GM23338 (cell line): ENCODE measurements at regions not wholly inside any gene's neighbourhood (a gene's known extent, or its start where the extent isn't known, plus 50 kb on each side); places are given as distances from the start of the nearest gene placed in this dataset.

ENCODE experiments used
- ATAC-seq: fragments of 200-7000 bp; cut with Tn5 transposase; 3 replicates; pipeline ENCODE4 v1.9.1; 2020
- DNase-seq: peaks from one replicate; pipeline ENCODE4 v3.0.0-alpha.2; 2015; ENCODE audit warnings: low spot score
- H2AFZ ChIP-seq: fragments of 200-600 bp; sonication (generic); 2 replicates; pipeline ENCODE4 v1.8.0; 2016; ENCODE audit warnings: antibody characterized with exemption, mild to moderate bottlenecking, moderate library complexity
- H3F3A ChIP-seq: fragments of 200-600 bp; sonication (generic); replicated peaks from 2 replicates; pipeline ENCODE4 v1.8.0; 2017; ENCODE audit warnings: antibody characterized with exemption, mixed run types, low read depth
- H3K27ac ChIP-seq: fragments of 200-600 bp; sonication (generic); 2 replicates; pipeline ENCODE4 v1.6.1; 2016; ENCODE audit warnings: low read depth
- H3K27me3 ChIP-seq: fragments of 200-600 bp; sonication (generic); 2 replicates; pipeline ENCODE4 v1.8.0; 2016; ENCODE audit warnings: mild to moderate bottlenecking, mixed run types, moderate library complexity; ENCODE audit not compliant: insufficient read depth
- H3K36me3 ChIP-seq: fragments of 200-600 bp; sonication (generic); 2 replicates; pipeline ENCODE4 v1.8.0; 2016; ENCODE audit warnings: mild to moderate bottlenecking; ENCODE audit not compliant: insufficient read depth
- H3K4me1 ChIP-seq: fragments of 200-600 bp; sonication (generic); 2 replicates; pipeline ENCODE4 v1.8.0; 2016; ENCODE audit warnings: mild to moderate bottlenecking, moderate library complexity; ENCODE audit not compliant: insufficient read depth
- H3K4me2 ChIP-seq: fragments of 200-600 bp; sonication (generic); 2 replicates; pipeline ENCODE4 v1.7.1; 2017; ENCODE audit warnings: mixed run types
- H3K4me3 ChIP-seq: fragments of 200-600 bp; sonication (generic); 2 replicates; pipeline ENCODE4 v1.6.1; 2016; ENCODE audit warnings: mixed run types
- H3K79me2 ChIP-seq: fragments of 200-600 bp; sonication (generic); replicated peaks from 2 replicates; pipeline ENCODE4 v1.8.0; 2017; ENCODE audit warnings: mild to moderate bottlenecking; ENCODE audit not compliant: insufficient read depth
- H3K9me2 ChIP-seq: fragments of 200-600 bp; sonication (generic); 2 replicates; pipeline ENCODE4 v1.8.0; 2017; ENCODE audit not compliant: insufficient read depth
- H4K20me1 ChIP-seq: fragments of 200-600 bp; sonication (generic); replicated peaks from 2 replicates; pipeline ENCODE4 v1.8.0; 2017; ENCODE audit warnings: mild to moderate bottlenecking; ENCODE audit not compliant: insufficient read depth
- H3K27ac Mint-ChIP-seq: 2 replicates; pipeline ENCODE4 v1.8.0; 2020; ENCODE audit warnings: inconsistent platforms, mild to moderate bottlenecking, moderate library complexity, mixed read lengths
- H3K27me3 Mint-ChIP-seq: 3 replicates; pipeline ENCODE4 v1.8.0; 2022; ENCODE audit warnings: low read depth, mild to moderate bottlenecking, moderate library complexity, mixed read lengths, inconsistent platforms; ENCODE audit not compliant: insufficient read depth, poor library complexity
- H3K36me3 Mint-ChIP-seq: 3 replicates; pipeline ENCODE4 v1.8.0; 2021; ENCODE audit warnings: low read depth, mild to moderate bottlenecking, inconsistent platforms, moderate library complexity, mixed read lengths
- H3K4me1 Mint-ChIP-seq: 3 replicates; pipeline ENCODE4 v1.8.0; 2020; ENCODE audit warnings: mild to moderate bottlenecking, inconsistent platforms, mixed read lengths
- H3K4me3 Mint-ChIP-seq: 3 replicates; pipeline ENCODE4 v1.8.0; 2021; ENCODE audit warnings: moderate library complexity, mild to moderate bottlenecking, inconsistent platforms, mixed read lengths
- H3K9me3 Mint-ChIP-seq: 3 replicates; pipeline ENCODE4 v1.8.0; 2020; ENCODE audit warnings: moderate library complexity, mild to moderate bottlenecking, inconsistent platforms, mixed read lengths
- CREB1 ChIP-seq: fragments of 250-450 bp; sonication (Bioruptor Pico); IDR thresholded peaks from 2 replicates; pipeline ENCODE4 v1.5.0; 2020; ENCODE audit warnings: low read depth, mild to moderate bottlenecking, moderate library complexity
- EZH2 ChIP-seq: fragments of 200-600 bp; sonication (generic); IDR thresholded peaks from one replicate; pipeline ENCODE4 v1.8.0; 2017; ENCODE audit warnings: antibody characterized with exemption, mild to moderate bottlenecking, low read depth; ENCODE audit not compliant: unreplicated experiment
- EZH2phosphoT487 ChIP-seq: fragments of 200-600 bp; sonication (generic); IDR thresholded peaks from one replicate; pipeline ENCODE4 v1.8.1; 2018; ENCODE audit warnings: antibody characterized with exemption; ENCODE audit not compliant: unreplicated experiment
- JUNB ChIP-seq: IDR thresholded peaks from one replicate; pipeline ENCODE4 v1.6.1; 2016; ENCODE audit warnings: antibody characterized with exemption; ENCODE audit not compliant: unreplicated experiment
- NANOG ChIP-seq: IDR thresholded peaks from 2 replicates; pipeline ENCODE4 v1.6.1; 2016; ENCODE audit warnings: antibody characterized with exemption, borderline replicate concordance
- POLR2AphosphoS5 ChIP-seq: IDR thresholded peaks from 2 replicates; pipeline ENCODE4 v1.6.1; 2016; ENCODE audit warnings: antibody characterized with exemption, low read depth
- STAT1 ChIP-seq: IDR thresholded peaks from one replicate; pipeline ENCODE4 v1.6.1; 2016; ENCODE audit warnings: antibody characterized with exemption; ENCODE audit not compliant: unreplicated experiment
- ZNF114 ChIP-seq: fragments of 250-450 bp; sonication (Bioruptor Pico); IDR thresholded peaks from 2 replicates; pipeline ENCODE4 v1.5.0; 2020; ENCODE audit warnings: mild to moderate bottlenecking, moderate library complexity
- ZNF331 ChIP-seq: fragments of 250-450 bp; sonication (Bioruptor Pico); IDR thresholded peaks from 2 replicates; pipeline ENCODE4 v1.5.0; 2020; ENCODE audit warnings: low read depth, mild to moderate bottlenecking, moderate library complexity
- TF ChIP-seq, protein P1 (sequence below): IDR thresholded peaks from 2 replicates; pipeline ENCODE4 v1.6.1; 2016; ENCODE audit warnings: antibody characterized with exemption
- TF ChIP-seq, protein P2 (sequence below): IDR thresholded peaks from one replicate; pipeline ENCODE4 v1.6.1; 2018; ENCODE audit warnings: antibody characterized with exemption; ENCODE audit not compliant: unreplicated experiment
- TF ChIP-seq, protein P3 (sequence below), 2 experiments: fragments of 200-600 bp in 1 of 2; sonication (generic) in 1 of 2; conservative IDR thresholded peaks; 2 replicates each; pipeline versions ENCODE4 v1.5.1 to v1.6.1; 2016 to 2017; ENCODE audit warnings: antibody characterized with exemption in 2 of 2, low read depth in 2 of 2, mild to moderate bottlenecking in 2 of 2, moderate library complexity in 1 of 2
- TF ChIP-seq, protein P4 (sequence below): fragments of 250-450 bp; sonication (Bioruptor Pico); IDR thresholded peaks from 2 replicates; pipeline ENCODE4 v1.5.0; 2020; ENCODE audit warnings: mild to moderate bottlenecking, moderate library complexity

DNA sequence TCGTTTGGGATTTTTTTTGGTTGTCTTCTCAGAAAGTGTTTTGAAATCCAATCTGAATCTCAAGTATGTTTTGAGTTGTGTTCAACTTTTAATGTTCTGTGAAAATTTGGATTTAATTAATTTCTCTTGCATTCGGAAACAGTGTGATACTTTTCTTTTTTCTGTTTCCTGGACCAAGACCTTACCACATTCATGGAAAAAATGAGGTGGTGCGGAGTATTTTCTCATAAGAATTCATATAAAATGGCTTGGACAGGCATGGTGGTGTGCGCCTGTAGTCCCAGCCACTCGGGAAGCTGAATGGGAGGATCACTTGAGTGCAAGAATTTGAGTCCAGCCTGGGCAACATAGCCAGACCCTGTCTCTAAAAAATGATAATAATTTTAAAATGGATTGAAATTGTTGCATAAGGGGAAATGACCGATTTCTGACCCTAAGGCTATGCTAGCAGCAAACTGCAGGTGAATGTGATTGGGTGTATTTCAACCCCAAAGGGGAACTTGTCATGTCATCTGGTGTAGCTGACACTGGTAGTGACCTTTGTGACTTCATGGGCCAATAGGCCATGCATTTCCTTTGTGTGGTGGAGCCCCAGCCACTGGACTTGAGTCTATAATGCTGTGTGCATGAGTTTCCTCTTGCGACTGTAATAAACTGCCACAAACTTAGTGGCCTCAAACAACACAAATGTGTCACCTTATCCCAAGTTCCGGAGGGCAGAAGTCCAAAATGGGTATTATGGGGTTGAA lies 123.5 kb upstream of the RFLNA start:
- H4K20me1 ChIP-seq = no peaks in the 10 kb centered on the region
- no peak overlapping the region for H3K4me3 Mint-ChIP-seq
- H3K4me1 ChIP-seq = no peaks in the 10 kb centered on the region
- no peaks in the 10 kb centered on the region for H3F3A ChIP-seq
- no peak overlapping the region for H2AFZ ChIP-seq
- ATAC-seq = no peak
- H3K4me3 ChIP-seq = no peak overlapping the region
- H3K27ac ChIP-seq = no peak overlapping the region
- H3K27me3 ChIP-seq = no peaks in the 10 kb centered on the region
- peaks cover 13% of the 10 kb centered on the region for H3K36me3 Mint-ChIP-seq
- H3K9me2 ChIP-seq = 0 out of 2 replicates have a peak, but pooled peaks cover 4% of the 10 kb centered on the region
- no peaks in the 10 kb centered on the region for H3K79me2 ChIP-seq
- H3K4me1 Mint-ChIP-seq = peaks cover 4% of the 10 kb centered on the region; the same call in 2 of the 3 replicates
- H3K4me2 ChIP-seq = no peak overlapping the region
- no peak overlapping the region for H3K27ac Mint-ChIP-seq
- H3K9me3 Mint-ChIP-seq = peaks cover 18% of the 10 kb centered on the region
- H3K36me3 ChIP-seq = no peaks in the 10 kb centered on the region
- peaks cover 7% of the 10 kb centered on the region for H3K27me3 Mint-ChIP-seq
- DNase-seq = no peak
- no peak for TF ChIP-seq JUNB
- TF ChIP-seq, protein P1, sequence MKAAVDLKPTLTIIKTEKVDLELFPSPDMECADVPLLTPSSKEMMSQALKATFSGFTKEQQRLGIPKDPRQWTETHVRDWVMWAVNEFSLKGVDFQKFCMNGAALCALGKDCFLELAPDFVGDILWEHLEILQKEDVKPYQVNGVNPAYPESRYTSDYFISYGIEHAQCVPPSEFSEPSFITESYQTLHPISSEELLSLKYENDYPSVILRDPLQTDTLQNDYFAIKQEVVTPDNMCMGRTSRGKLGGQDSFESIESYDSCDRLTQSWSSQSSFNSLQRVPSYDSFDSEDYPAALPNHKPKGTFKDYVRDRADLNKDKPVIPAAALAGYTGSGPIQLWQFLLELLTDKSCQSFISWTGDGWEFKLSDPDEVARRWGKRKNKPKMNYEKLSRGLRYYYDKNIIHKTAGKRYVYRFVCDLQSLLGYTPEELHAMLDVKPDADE = no peak
- TF ChIP-seq, protein P2, sequence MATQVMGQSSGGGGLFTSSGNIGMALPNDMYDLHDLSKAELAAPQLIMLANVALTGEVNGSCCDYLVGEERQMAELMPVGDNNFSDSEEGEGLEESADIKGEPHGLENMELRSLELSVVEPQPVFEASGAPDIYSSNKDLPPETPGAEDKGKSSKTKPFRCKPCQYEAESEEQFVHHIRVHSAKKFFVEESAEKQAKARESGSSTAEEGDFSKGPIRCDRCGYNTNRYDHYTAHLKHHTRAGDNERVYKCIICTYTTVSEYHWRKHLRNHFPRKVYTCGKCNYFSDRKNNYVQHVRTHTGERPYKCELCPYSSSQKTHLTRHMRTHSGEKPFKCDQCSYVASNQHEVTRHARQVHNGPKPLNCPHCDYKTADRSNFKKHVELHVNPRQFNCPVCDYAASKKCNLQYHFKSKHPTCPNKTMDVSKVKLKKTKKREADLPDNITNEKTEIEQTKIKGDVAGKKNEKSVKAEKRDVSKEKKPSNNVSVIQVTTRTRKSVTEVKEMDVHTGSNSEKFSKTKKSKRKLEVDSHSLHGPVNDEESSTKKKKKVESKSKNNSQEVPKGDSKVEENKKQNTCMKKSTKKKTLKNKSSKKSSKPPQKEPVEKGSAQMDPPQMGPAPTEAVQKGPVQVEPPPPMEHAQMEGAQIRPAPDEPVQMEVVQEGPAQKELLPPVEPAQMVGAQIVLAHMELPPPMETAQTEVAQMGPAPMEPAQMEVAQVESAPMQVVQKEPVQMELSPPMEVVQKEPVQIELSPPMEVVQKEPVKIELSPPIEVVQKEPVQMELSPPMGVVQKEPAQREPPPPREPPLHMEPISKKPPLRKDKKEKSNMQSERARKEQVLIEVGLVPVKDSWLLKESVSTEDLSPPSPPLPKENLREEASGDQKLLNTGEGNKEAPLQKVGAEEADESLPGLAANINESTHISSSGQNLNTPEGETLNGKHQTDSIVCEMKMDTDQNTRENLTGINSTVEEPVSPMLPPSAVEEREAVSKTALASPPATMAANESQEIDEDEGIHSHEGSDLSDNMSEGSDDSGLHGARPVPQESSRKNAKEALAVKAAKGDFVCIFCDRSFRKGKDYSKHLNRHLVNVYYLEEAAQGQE = no peak
- TF ChIP-seq POLR2AphosphoS5 = no peak
- TF ChIP-seq, protein P3, sequence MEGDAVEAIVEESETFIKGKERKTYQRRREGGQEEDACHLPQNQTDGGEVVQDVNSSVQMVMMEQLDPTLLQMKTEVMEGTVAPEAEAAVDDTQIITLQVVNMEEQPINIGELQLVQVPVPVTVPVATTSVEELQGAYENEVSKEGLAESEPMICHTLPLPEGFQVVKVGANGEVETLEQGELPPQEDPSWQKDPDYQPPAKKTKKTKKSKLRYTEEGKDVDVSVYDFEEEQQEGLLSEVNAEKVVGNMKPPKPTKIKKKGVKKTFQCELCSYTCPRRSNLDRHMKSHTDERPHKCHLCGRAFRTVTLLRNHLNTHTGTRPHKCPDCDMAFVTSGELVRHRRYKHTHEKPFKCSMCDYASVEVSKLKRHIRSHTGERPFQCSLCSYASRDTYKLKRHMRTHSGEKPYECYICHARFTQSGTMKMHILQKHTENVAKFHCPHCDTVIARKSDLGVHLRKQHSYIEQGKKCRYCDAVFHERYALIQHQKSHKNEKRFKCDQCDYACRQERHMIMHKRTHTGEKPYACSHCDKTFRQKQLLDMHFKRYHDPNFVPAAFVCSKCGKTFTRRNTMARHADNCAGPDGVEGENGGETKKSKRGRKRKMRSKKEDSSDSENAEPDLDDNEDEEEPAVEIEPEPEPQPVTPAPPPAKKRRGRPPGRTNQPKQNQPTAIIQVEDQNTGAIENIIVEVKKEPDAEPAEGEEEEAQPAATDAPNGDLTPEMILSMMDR (conservative IDR thresholded peaks at IDR 0.05; ENCODE audit: low read depth in 2 of 2) = no peak
- no peak for TF ChIP-seq NANOG
- TF ChIP-seq EZH2 = no peak
- TF ChIP-seq, protein P4, sequence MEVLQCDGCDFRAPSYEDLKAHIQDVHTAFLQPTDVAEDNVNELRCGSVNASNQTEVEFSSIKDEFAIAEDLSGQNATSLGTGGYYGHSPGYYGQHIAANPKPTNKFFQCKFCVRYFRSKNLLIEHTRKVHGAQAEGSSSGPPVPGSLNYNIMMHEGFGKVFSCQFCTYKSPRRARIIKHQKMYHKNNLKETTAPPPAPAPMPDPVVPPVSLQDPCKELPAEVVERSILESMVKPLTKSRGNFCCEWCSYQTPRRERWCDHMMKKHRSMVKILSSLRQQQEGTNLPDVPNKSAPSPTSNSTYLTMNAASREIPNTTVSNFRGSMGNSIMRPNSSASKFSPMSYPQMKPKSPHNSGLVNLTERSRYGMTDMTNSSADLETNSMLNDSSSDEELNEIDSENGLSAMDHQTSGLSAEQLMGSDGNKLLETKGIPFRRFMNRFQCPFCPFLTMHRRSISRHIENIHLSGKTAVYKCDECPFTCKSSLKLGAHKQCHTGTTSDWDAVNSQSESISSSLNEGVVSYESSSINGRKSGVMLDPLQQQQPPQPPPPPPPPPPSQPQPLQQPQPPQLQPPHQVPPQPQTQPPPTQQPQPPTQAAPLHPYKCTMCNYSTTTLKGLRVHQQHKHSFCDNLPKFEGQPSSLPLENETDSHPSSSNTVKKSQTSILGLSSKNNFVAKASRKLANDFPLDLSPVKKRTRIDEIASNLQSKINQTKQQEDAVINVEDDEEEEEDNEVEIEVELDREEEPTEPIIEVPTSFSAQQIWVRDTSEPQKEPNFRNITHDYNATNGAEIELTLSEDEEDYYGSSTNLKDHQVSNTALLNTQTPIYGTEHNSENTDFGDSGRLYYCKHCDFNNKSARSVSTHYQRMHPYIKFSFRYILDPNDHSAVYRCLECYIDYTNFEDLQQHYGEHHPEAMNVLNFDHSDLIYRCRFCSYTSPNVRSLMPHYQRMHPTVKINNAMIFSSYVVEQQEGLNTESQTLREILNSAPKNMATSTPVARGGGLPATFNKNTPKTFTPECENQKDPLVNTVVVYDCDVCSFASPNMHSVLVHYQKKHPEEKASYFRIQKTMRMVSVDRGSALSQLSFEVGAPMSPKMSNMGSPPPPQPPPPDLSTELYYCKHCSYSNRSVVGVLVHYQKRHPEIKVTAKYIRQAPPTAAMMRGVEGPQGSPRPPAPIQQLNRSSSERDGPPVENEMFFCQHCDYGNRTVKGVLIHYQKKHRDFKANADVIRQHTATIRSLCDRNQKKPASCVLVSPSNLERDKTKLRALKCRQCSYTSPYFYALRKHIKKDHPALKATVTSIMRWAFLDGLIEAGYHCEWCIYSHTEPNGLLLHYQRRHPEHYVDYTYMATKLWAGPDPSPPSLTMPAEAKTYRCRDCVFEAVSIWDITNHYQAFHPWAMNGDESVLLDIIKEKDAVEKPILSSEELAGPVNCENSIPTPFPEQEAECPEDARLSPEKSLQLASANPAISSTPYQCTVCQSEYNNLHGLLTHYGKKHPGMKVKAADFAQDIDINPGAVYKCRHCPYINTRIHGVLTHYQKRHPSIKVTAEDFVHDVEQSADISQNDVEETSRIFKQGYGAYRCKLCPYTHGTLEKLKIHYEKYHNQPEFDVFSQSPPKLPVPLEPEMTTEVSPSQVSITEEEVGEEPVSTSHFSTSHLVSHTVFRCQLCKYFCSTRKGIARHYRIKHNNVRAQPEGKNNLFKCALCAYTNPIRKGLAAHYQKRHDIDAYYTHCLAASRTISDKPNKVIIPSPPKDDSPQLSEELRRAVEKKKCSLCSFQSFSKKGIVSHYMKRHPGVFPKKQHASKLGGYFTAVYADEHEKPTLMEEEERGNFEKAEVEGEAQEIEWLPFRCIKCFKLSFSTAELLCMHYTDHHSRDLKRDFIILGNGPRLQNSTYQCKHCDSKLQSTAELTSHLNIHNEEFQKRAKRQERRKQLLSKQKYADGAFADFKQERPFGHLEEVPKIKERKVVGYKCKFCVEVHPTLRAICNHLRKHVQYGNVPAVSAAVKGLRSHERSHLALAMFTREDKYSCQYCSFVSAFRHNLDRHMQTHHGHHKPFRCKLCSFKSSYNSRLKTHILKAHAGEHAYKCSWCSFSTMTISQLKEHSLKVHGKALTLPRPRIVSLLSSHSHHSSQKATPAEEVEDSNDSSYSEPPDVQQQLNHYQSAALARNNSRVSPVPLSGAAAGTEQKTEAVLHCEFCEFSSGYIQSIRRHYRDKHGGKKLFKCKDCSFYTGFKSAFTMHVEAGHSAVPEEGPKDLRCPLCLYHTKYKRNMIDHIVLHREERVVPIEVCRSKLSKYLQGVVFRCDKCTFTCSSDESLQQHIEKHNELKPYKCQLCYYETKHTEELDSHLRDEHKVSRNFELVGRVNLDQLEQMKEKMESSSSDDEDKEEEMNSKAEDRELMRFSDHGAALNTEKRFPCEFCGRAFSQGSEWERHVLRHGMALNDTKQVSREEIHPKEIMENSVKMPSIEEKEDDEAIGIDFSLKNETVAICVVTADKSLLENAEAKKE = no peak
- TF ChIP-seq ZNF114 (CRISPR knock-in tag) = no peak
- no peak for TF ChIP-seq EZH2phosphoT487
- no peak for TF ChIP-seq ZNF331 (CRISPR knock-in tag)
- no peak for TF ChIP-seq CREB1 (CRISPR knock-in tag)
- TF ChIP-seq STAT1 = no peak
